ENCODE measurements at regions not wholly inside any gene's neighbourhood (a gene's known extent, or its start where the extent isn't known, plus 50 kb on each side); places are given as distances from the start of the nearest gene placed in this dataset.

GRCh38 chr3:193033226-193033780, 115.6 kb upstream of the MB21D2 start (continued):
- TF ChIP-seq HDAC6 (IDR thresholded peaks at IDR 0.05; ENCODE audit: low read depth, low read length) (no peak), MAFK (IDR thresholded peaks at IDR 0.05; ENCODE audit: low read depth, low read length) (no peak), EZH2 (IDR thresholded peaks at IDR 0.05; ENCODE audit: low read depth, low read length, severe bottlenecking) (no peak), SP1 (IDR thresholded peaks at IDR 0.05; ENCODE audit: low read depth, low read length) (no peak)
- TF ChIP-seq, protein P1, sequence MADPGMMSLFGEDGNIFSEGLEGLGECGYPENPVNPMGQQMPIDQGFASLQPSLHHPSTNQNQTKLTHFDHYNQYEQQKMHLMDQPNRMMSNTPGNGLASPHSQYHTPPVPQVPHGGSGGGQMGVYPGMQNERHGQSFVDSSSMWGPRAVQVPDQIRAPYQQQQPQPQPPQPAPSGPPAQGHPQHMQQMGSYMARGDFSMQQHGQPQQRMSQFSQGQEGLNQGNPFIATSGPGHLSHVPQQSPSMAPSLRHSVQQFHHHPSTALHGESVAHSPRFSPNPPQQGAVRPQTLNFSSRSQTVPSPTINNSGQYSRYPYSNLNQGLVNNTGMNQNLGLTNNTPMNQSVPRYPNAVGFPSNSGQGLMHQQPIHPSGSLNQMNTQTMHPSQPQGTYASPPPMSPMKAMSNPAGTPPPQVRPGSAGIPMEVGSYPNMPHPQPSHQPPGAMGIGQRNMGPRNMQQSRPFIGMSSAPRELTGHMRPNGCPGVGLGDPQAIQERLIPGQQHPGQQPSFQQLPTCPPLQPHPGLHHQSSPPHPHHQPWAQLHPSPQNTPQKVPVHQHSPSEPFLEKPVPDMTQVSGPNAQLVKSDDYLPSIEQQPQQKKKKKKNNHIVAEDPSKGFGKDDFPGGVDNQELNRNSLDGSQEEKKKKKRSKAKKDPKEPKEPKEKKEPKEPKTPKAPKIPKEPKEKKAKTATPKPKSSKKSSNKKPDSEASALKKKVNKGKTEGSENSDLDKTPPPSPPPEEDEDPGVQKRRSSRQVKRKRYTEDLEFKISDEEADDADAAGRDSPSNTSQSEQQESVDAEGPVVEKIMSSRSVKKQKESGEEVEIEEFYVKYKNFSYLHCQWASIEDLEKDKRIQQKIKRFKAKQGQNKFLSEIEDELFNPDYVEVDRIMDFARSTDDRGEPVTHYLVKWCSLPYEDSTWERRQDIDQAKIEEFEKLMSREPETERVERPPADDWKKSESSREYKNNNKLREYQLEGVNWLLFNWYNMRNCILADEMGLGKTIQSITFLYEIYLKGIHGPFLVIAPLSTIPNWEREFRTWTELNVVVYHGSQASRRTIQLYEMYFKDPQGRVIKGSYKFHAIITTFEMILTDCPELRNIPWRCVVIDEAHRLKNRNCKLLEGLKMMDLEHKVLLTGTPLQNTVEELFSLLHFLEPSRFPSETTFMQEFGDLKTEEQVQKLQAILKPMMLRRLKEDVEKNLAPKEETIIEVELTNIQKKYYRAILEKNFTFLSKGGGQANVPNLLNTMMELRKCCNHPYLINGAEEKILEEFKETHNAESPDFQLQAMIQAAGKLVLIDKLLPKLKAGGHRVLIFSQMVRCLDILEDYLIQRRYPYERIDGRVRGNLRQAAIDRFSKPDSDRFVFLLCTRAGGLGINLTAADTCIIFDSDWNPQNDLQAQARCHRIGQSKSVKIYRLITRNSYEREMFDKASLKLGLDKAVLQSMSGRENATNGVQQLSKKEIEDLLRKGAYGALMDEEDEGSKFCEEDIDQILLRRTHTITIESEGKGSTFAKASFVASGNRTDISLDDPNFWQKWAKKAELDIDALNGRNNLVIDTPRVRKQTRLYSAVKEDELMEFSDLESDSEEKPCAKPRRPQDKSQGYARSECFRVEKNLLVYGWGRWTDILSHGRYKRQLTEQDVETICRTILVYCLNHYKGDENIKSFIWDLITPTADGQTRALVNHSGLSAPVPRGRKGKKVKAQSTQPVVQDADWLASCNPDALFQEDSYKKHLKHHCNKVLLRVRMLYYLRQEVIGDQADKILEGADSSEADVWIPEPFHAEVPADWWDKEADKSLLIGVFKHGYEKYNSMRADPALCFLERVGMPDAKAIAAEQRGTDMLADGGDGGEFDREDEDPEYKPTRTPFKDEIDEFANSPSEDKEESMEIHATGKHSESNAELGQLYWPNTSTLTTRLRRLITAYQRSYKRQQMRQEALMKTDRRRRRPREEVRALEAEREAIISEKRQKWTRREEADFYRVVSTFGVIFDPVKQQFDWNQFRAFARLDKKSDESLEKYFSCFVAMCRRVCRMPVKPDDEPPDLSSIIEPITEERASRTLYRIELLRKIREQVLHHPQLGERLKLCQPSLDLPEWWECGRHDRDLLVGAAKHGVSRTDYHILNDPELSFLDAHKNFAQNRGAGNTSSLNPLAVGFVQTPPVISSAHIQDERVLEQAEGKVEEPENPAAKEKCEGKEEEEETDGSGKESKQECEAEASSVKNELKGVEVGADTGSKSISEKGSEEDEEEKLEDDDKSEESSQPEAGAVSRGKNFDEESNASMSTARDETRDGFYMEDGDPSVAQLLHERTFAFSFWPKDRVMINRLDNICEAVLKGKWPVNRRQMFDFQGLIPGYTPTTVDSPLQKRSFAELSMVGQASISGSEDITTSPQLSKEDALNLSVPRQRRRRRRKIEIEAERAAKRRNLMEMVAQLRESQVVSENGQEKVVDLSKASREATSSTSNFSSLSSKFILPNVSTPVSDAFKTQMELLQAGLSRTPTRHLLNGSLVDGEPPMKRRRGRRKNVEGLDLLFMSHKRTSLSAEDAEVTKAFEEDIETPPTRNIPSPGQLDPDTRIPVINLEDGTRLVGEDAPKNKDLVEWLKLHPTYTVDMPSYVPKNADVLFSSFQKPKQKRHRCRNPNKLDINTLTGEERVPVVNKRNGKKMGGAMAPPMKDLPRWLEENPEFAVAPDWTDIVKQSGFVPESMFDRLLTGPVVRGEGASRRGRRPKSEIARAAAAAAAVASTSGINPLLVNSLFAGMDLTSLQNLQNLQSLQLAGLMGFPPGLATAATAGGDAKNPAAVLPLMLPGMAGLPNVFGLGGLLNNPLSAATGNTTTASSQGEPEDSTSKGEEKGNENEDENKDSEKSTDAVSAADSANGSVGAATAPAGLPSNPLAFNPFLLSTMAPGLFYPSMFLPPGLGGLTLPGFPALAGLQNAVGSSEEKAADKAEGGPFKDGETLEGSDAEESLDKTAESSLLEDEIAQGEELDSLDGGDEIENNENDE (IDR thresholded peaks at IDR 0.05; ENCODE audit: insufficient replicate concordance, low read length): no peak
